ENCODE measurements at regions not wholly inside any gene's neighbourhood (a gene's known extent, or its start where the extent isn't known, plus 50 kb on each side); places are given as distances from the start of the nearest gene placed in this dataset.
"Not testable (repeated sequence)": the region's sequence is repeated elsewhere in the genome, so short reads cannot be mapped to it uniquely, and the experiment has no call there.

DNA sequence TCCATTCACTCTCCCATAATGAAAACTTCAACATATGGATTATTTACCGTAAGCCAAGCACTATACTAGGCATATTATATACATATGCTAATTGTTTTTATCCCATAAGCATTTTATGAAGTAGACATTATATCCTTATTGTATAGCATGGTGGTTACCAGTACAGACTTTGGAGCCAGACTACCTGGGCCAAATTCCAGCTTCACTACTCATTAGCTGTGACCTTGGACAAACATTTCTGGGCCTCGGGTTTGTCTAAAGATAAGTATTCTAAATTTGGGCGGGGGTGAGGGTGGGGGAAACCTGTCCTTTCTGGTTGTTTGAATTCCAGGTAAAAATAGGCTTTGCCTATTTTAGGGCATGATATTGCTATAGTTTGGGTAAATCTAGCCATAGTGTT, 66.5 kb upstream of the P2RY1 start:
- TF ChIP-seq, protein P1, sequence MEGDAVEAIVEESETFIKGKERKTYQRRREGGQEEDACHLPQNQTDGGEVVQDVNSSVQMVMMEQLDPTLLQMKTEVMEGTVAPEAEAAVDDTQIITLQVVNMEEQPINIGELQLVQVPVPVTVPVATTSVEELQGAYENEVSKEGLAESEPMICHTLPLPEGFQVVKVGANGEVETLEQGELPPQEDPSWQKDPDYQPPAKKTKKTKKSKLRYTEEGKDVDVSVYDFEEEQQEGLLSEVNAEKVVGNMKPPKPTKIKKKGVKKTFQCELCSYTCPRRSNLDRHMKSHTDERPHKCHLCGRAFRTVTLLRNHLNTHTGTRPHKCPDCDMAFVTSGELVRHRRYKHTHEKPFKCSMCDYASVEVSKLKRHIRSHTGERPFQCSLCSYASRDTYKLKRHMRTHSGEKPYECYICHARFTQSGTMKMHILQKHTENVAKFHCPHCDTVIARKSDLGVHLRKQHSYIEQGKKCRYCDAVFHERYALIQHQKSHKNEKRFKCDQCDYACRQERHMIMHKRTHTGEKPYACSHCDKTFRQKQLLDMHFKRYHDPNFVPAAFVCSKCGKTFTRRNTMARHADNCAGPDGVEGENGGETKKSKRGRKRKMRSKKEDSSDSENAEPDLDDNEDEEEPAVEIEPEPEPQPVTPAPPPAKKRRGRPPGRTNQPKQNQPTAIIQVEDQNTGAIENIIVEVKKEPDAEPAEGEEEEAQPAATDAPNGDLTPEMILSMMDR (IDR thresholded peaks at IDR 0.05; ENCODE audit: insufficient read depth, low read depth, low read length): no peak
- no peak overlapping the region for H3K4me3 ChIP-seq (ENCODE audit: low read depth, low read length)

DNA sequence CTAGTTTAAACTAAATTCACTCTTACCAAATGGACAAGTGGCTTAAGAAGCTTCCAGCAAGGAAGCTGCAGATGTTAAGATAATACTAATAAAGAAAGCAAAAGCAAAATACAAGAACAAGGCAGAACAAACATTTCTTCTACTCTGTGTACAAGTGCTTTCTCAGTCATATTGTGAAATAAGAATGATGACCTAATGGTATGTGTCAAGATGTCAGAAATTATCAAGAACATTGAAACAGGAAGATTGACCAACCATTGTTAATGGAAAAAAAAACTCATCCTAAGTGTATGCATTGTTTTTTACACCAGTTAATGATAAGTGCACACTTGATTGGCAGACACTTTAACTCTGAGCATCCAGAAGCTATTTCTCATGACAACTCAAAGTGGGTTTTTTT, 65.4 kb upstream of the P2RY1 start:
- DNase-seq (ENCODE audit: low read depth): peak; percentile 19
- TF ChIP-seq, protein P1 (IDR thresholded peaks at IDR 0.05; ENCODE audit: insufficient read depth, low read depth, low read length): no peak
- H3K4me3 ChIP-seq (ENCODE audit: low read depth, low read length): no peak overlapping the region

More for the DNA sequence above, 66.5 kb upstream of the P2RY1 start:
- DNase-seq (ENCODE audit: low read depth): no peak

DNA sequence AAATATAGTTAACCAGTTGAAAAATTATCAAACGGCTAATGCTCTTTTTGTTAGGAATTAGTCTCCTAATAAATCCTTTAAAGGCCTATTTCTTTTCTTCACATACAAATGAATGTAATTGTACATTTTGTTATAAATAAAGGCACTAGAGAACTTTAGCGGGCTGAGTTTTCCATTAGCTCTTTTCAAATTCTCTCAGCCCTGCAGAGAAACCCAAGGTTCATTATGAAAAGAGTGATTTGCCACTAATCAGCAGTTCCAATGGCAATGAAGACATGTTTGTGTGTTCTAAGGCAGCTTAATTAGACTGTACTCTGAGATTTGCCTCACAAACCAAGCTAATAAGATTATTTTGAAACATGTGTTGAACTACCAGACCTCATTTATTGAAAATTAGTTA, 64.6 kb upstream of the P2RY1 start:
- TF ChIP-seq, protein P1 (IDR thresholded peaks at IDR 0.05; ENCODE audit: insufficient read depth, low read depth, low read length): no peak
- H3K4me3 ChIP-seq (ENCODE audit: low read depth, low read length): no peak overlapping the region
- DNase-seq (ENCODE audit: low read depth): no peak

DNA sequence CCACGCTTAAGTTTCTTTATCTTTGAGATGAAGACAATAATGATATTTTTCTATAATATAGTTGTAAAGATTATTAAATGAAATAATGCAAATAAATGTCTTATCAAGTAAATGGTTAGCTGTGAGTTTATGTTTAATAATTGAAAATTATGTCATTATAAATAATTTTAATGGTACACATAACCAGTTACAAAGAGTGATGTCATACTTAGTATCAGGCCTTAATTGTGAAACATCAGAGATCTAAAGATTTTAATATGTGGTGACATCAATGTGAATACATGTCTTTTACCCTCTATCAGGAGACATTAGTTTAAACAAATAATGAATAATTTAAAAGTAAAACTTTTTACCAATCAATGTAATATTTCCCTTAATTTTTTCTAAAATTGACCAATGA, 63.8 kb upstream of the P2RY1 start:
- no peak overlapping the region for H3K4me3 ChIP-seq (ENCODE audit: low read depth, low read length)
- no peak for DNase-seq (ENCODE audit: low read depth)
- TF ChIP-seq, protein P1 (IDR thresholded peaks at IDR 0.05; ENCODE audit: insufficient read depth, low read depth, low read length): no peak

DNA sequence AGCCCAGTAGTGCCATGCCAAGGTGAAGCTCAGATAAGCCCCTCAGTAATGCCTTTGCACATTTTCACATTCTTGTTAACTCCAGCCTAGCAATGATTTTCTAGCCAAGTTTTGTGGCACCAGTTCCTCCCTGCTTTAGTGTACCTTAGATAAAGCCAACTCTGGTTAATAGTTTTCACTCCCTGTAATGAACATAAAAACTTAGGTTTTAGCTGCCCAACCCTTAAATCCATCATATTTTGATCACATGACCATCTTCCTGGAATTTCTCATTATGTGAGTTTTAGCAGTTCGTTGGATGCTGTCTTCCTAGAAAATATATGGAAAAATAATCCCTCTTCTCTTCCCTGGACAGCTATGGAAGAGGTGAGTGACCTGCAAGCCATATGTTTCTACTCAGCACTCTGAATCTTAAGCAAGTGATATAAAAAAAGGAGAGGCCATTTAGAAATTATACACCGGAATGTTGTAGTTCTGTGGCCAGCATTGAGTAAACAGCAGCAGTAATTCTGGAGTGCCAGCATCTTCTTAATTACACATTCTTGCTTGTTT, 62.2 kb upstream of the P2RY1 start:
- DNase-seq (ENCODE audit: low read depth): peak; percentile 26
- H3K4me3 ChIP-seq (ENCODE audit: low read depth, low read length): no peak overlapping the region
- TF ChIP-seq, protein P1 (IDR thresholded peaks at IDR 0.05; ENCODE audit: insufficient read depth, low read depth, low read length): no peak

DNA sequence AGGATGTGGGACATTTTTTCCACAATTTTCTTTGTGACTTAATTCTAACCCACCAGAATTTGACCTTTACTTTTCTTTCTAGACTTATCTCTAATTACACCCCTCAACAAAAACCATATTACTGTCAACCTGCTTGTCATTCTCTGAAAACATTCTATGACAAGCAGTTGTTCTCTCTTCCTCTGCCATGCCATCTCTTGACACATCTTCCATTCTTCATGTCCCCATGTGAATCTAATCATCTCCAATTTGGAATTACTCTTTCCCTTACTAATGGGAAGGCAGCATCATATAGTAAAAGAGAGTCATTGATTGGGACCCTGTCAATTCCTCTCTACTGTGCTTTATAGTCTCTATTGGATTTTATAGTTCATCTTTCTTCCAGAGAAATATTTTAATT, 61.3 kb upstream of the P2RY1 start:
- no peak overlapping the region for H3K4me3 ChIP-seq (ENCODE audit: low read depth, low read length)
- DNase-seq (ENCODE audit: low read depth): no peak
- TF ChIP-seq, protein P1 (IDR thresholded peaks at IDR 0.05; ENCODE audit: insufficient read depth, low read depth, low read length): no peak

DNA sequence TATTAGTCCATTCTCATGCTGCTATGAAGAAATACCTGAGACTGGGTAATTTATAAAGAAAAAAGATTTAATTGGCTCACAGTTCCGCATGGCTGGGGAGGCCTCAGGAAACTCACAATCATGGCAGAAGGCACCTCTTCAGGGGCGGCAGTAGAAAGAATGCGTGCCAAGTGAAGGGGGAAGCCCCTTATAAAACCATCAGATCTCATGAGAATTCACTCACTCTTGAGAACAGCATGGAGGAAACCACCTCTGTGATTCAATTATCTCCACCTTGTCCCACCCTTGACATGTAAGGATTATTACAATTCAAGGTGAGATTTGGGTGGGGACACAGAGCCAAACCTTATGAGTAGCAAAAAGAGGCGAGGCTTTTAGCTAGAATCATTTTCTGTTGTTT, 60.7 kb upstream of the P2RY1 start:
- DNase-seq (ENCODE audit: low read depth); H3K4me3 ChIP-seq (ENCODE audit: low read depth, low read length): not testable (repeated sequence)

Measured in fibroblast of villous mesenchyme (primary cell).